Fibroblast of lung (primary cell): ENCODE measurements at regions not wholly inside any gene's neighbourhood (a gene's known extent, or its start where the extent isn't known, plus 50 kb on each side); places are given as distances from the start of the nearest gene placed in this dataset.

Source experiments
- DNase-seq, 2 donors: peaks; one replicate each; pipeline versions ENCODE4 v3.0.0 to v3.0.0-alpha.2; 2010; ENCODE audit warnings: low read depth in 2 of 2
- H2AFZ ChIP-seq: 2 replicates; pipeline ENCODE4 v1.5.1; 2012; ENCODE audit warnings: low read length, control low read depth, inconsistent platforms
- H3K27ac ChIP-seq: 2 replicates; pipeline ENCODE4 v1.5.1; 2011; ENCODE audit warnings: low read length, control low read depth; ENCODE audit not compliant: insufficient read depth
- H3K27me3 ChIP-seq: 2 replicates; pipeline ENCODE4 v1.5.1; 2011; ENCODE audit warnings: mild to moderate bottlenecking, low read length; ENCODE audit not compliant: control insufficient read depth, insufficient read depth
- H3K36me3 ChIP-seq: 2 replicates; pipeline ENCODE4 v1.5.1; 2011; ENCODE audit warnings: low read length; ENCODE audit not compliant: control insufficient read depth, insufficient read depth
- H3K4me1 ChIP-seq: 2 replicates; pipeline ENCODE4 v1.5.1; 2011; ENCODE audit warnings: low read length; ENCODE audit not compliant: control insufficient read depth, insufficient read depth; ENCODE audit errors: extremely low read depth
- H3K4me2 ChIP-seq: 2 replicates; pipeline ENCODE4 v1.5.1; 2011; ENCODE audit warnings: low read length, control low read depth; ENCODE audit not compliant: insufficient read depth; ENCODE audit errors: extremely low read depth
- H3K4me3 ChIP-seq, 4 experiments: fragments of 200-600 bp in 1 of 4; sonication (generic) in 1 of 4; replicated peaks in 1 of 4; 2 replicates each; pipeline ENCODE4 v1.5.1; 2011 to 2016; ENCODE audit warnings: low read length in 4 of 4, low read depth in 3 of 4, mild to moderate bottlenecking in 3 of 4, control low read depth in 2 of 4, inconsistent platforms in 1 of 4, mixed read lengths in 1 of 4; ENCODE audit not compliant: insufficient read depth in 1 of 4; ENCODE audit errors: control extremely low read depth in 1 of 4
- H3K79me2 ChIP-seq: 2 replicates; pipeline ENCODE4 v1.5.1; 2012; ENCODE audit warnings: mild to moderate bottlenecking, low read length, inconsistent platforms; ENCODE audit not compliant: control insufficient read depth, insufficient read depth
- H3K9ac ChIP-seq: 2 replicates; pipeline ENCODE4 v1.5.1; 2011; ENCODE audit warnings: mild to moderate bottlenecking, low read length, control low read depth; ENCODE audit not compliant: insufficient read depth
- H3K9me3 ChIP-seq: 2 replicates; pipeline ENCODE4 v1.5.1; 2012; ENCODE audit warnings: low read depth, low read length; ENCODE audit not compliant: control insufficient read depth, insufficient read depth
- H4K20me1 ChIP-seq: 2 replicates; pipeline ENCODE4 v1.5.1; 2011; ENCODE audit warnings: low read length; ENCODE audit not compliant: control insufficient read depth, insufficient read depth; ENCODE audit errors: extremely low read depth
- CTCF ChIP-seq, 2 donors: IDR thresholded peaks in 1 of 2; conservative IDR thresholded peaks in 1 of 2; 1 replicate in 1 of 2; 2 replicates in 1 of 2; pipeline ENCODE4 v1.5.1; 2011 to 2012; ENCODE audit warnings: low read length in 2 of 2, control low read depth in 1 of 2, inconsistent platforms in 1 of 2, low read depth in 1 of 2, mild to moderate bottlenecking in 1 of 2
- EZH2 ChIP-seq: IDR thresholded peaks from 2 replicates; pipeline ENCODE4 v1.5.1; 2012; ENCODE audit warnings: low read length, control low read depth, mild to moderate bottlenecking; ENCODE audit errors: missing control alignments

GRCh38 chr13:83019986-83020385 is 862.3 kb downstream of the SLITRK1 start:
- DNase-seq = no peak
- H2AFZ ChIP-seq = no peak overlapping the region
- H3K9ac ChIP-seq = no peak overlapping the region
- no peak for TF ChIP-seq EZH2
- TF ChIP-seq CTCF (conservative IDR thresholded peaks at IDR 0.05 in 1 of 2, IDR thresholded peaks at IDR 0.05 in 1 of 2; ENCODE audit: low read depth in 1 of 2, low read length in 2 of 2) = no peak
- H3K9me3 ChIP-seq = no peaks in the 10 kb centered on the region
- H3K79me2 ChIP-seq = no peaks in the 10 kb centered on the region
- H3K4me3 ChIP-seq = no peak overlapping the region
- no peaks in the 10 kb centered on the region for H4K20me1 ChIP-seq
- H3K27ac ChIP-seq = no peak overlapping the region
- no peaks in the 10 kb centered on the region for H3K27me3 ChIP-seq
- H3K36me3 ChIP-seq = no peaks in the 10 kb centered on the region
- no peak overlapping the region for H3K4me2 ChIP-seq
- no peaks in the 10 kb centered on the region for H3K4me1 ChIP-seq

- Histone ChIP-seq H3K36me3 (no peaks in the 10 kb centered on the region), H3K4me3 (no peak overlapping the region), H2AFZ (no peak overlapping the region), H3K27ac (no peak overlapping the region), H3K4me1 (no peaks in the 10 kb centered on the region), H3K9ac (no peak overlapping the region), H3K9me3 (no peaks in the 10 kb centered on the region), H3K4me2 (no peak overlapping the region), H3K27me3 (no peaks in the 10 kb centered on the region), H3K79me2 (no peaks in the 10 kb centered on the region), H4K20me1 (no peaks in the 10 kb centered on the region)
- no peak for DNase-seq
- TF ChIP-seq CTCF (conservative IDR thresholded peaks at IDR 0.05 in 1 of 2, IDR thresholded peaks at IDR 0.05 in 1 of 2; ENCODE audit: low read depth in 1 of 2, low read length in 2 of 2) (no peak), EZH2 (no peak)
Measured at GRCh38 chr13:83009987-83010386, 872.3 kb downstream of the SLITRK1 start.

DNA sequence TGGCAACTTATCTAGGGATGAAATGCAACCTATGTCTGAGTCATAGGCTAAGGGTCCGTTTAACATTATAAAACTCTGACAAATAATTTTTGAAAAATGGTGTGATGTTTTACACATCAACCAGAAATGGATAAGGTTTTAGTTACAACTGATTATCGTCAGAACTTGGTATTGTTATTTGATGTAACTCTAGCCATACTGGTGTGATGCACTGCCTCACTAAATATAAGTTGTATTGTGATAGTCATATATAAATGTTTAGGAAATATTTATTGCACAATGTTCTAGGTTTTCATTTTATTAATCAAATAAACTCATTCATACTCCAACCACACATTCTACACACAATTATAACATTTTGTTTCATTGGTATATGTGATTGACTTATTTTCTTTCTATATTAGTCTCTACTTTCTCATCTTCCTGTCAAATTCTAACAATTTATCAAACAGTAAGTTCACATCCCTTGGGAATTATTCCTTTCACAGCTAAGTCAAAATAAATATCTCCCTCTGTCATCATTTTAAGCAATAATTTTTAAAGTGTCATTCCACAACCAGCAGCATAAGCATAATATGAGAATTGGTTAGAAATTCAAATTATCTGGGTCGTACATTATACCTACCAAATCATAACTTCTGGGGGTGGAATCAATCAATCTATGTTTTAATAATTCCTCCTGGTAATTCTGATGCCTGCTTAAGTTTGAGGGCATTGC is 873.9 kb downstream of the SLITRK1 start:
- TF ChIP-seq EZH2 (no peak), CTCF (conservative IDR thresholded peaks at IDR 0.05 in 1 of 2, IDR thresholded peaks at IDR 0.05 in 1 of 2; ENCODE audit: low read depth in 1 of 2, low read length in 2 of 2) (no peak)
- Histone ChIP-seq H2AFZ (no peak overlapping the region), H3K27ac (no peak overlapping the region)

More for the DNA sequence above, 873.9 kb downstream of the SLITRK1 start:
- peak; percentile 2 to 6 for DNase-seq
- H3K36me3 ChIP-seq = no peaks in the 10 kb centered on the region
- H3K9ac ChIP-seq = no peak overlapping the region
- H4K20me1 ChIP-seq = no peaks in the 10 kb centered on the region
- no peak overlapping the region for H3K4me3 ChIP-seq
- no peak overlapping the region for H3K4me2 ChIP-seq
- no peaks in the 10 kb centered on the region for H3K27me3 ChIP-seq
- no peaks in the 10 kb centered on the region for H3K79me2 ChIP-seq
- H3K9me3 ChIP-seq = no peaks in the 10 kb centered on the region
- no peaks in the 10 kb centered on the region for H3K4me1 ChIP-seq
